ENCODE measurements at regions not wholly inside any gene's neighbourhood (a gene's known extent, or its start where the extent isn't known, plus 50 kb on each side); places are given as distances from the start of the nearest gene placed in this dataset.

- Histone ChIP-seq H3K4me3 (ENCODE audit: control extremely low read depth in 1 of 5, extremely low read depth in 1 of 5, insufficient read depth in 1 of 5, low read depth in 2 of 5, low read length in 4 of 5) (no peak overlapping the region), H3K27me3 (replicated peaks in 1 of 4; ENCODE audit: control extremely low read depth in 1 of 4, control insufficient read depth in 3 of 4, insufficient read depth in 4 of 4, low read length in 3 of 4) (no peaks in the 10 kb centered on the region), H3K4me1 (ENCODE audit: control insufficient read depth in 2 of 2, insufficient read depth in 2 of 2, low read length in 2 of 2) (no peaks in the 10 kb centered on the region), H3K9ac (ENCODE audit: low read length) (no peak overlapping the region), H3K36me3 (replicated peaks in 1 of 2; ENCODE audit: control extremely low read depth in 1 of 2, control insufficient read depth in 1 of 2, extremely low read depth in 1 of 2, insufficient read depth in 2 of 2, low read length in 1 of 2) (no peaks in the 10 kb centered on the region), H4K20me1 (ENCODE audit: control insufficient read depth, insufficient read depth, low read length, poor library complexity, severe bottlenecking) (no peaks in the 10 kb centered on the region), H2AFZ (ENCODE audit: insufficient read depth, low read depth, low read length, poor library complexity, severe bottlenecking) (no peak overlapping the region), H3K27ac (ENCODE audit: low read length in 2 of 2) (no peak overlapping the region), H3K79me2 (ENCODE audit: control insufficient read depth, insufficient read depth, low read length) (no peaks in the 10 kb centered on the region), H3K9me3 (ENCODE audit: control extremely low read depth in 1 of 3, control insufficient read depth in 2 of 3, insufficient read depth in 1 of 3, low read length in 2 of 3) (no peaks in the 10 kb centered on the region), H3K4me2 (replicated peaks; ENCODE audit: low read depth, low read length, poor library complexity, severe bottlenecking) (no peak overlapping the region)
- CTCF ChIA-PET, result no interaction called here
- H3K4me1 Mint-ChIP-seq, result no peaks in the 10 kb centered on the region
- peaks cover 10% of the 10 kb centered on the region for H3K27me3 Mint-ChIP-seq
- WGBS (ENCODE audit: insufficient coverage), result no CpG with 5 or more reads among the region's 1 CpG
- H3K27ac Mint-ChIP-seq, result no peak overlapping the region
- TF ChIP-seq EZH2 (IDR thresholded peaks at IDR 0.05; ENCODE audit: borderline replicate concordance, insufficient read depth, low read depth, low read length, poor library complexity, severe bottlenecking) (no peak), CTCF (IDR thresholded peaks at IDR 0.05) (no peak)
- no peak overlapping the region for H3K4me3 Mint-ChIP-seq
- DNase-seq (no peak), ATAC-seq (ENCODE audit: low read depth) (no peak)
- POLR2A ChIA-PET, result no interaction called here
- peaks cover 2% of the 10 kb centered on the region for H3K9me3 Mint-ChIP-seq (ENCODE audit: insufficient read depth)
- intact Hi-C loops (cut with micrococcal nuclease), result no loop called here
These were observed 290.4 kb upstream of the PDE4D start for GRCh38 chr5:60183881-60184280.

GRCh38 chr5:60178101-60178500 lies 284.6 kb upstream of the PDE4D start:
- TF ChIP-seq EZH2 (IDR thresholded peaks at IDR 0.05; ENCODE audit: borderline replicate concordance, insufficient read depth, low read depth, low read length, poor library complexity, severe bottlenecking) (no peak), CTCF (IDR thresholded peaks at IDR 0.05) (no peak)
- Histone ChIP-seq H3K79me2 (ENCODE audit: control insufficient read depth, insufficient read depth, low read length) (no peaks in the 10 kb centered on the region), H3K9me3 (ENCODE audit: control extremely low read depth in 1 of 3, control insufficient read depth in 2 of 3, insufficient read depth in 1 of 3, low read length in 2 of 3) (no peaks in the 10 kb centered on the region), H3K27me3 (replicated peaks in 1 of 4; ENCODE audit: control extremely low read depth in 1 of 4, control insufficient read depth in 3 of 4, insufficient read depth in 4 of 4, low read length in 3 of 4) (no peaks in the 10 kb centered on the region), H3K4me3 (ENCODE audit: control extremely low read depth in 1 of 5, extremely low read depth in 1 of 5, insufficient read depth in 1 of 5, low read depth in 2 of 5, low read length in 4 of 5) (no peak overlapping the region), H3K4me2 (replicated peaks; ENCODE audit: low read depth, low read length, poor library complexity, severe bottlenecking) (no peak overlapping the region), H3K4me1 (ENCODE audit: control insufficient read depth in 2 of 2, insufficient read depth in 2 of 2, low read length in 2 of 2) (no peaks in the 10 kb centered on the region), H2AFZ (ENCODE audit: insufficient read depth, low read depth, low read length, poor library complexity, severe bottlenecking) (no peak overlapping the region), H3K27ac (ENCODE audit: low read length in 2 of 2) (no peak overlapping the region), H3K9ac (ENCODE audit: low read length) (no peak overlapping the region), H4K20me1 (ENCODE audit: control insufficient read depth, insufficient read depth, low read length, poor library complexity, severe bottlenecking) (no peaks in the 10 kb centered on the region), H3K36me3 (replicated peaks in 1 of 2; ENCODE audit: control extremely low read depth in 1 of 2, control insufficient read depth in 1 of 2, extremely low read depth in 1 of 2, insufficient read depth in 2 of 2, low read length in 1 of 2) (no peaks in the 10 kb centered on the region)
- H3K4me3 Mint-ChIP-seq, result no peak overlapping the region
- no CpG with 5 or more reads among the region's 1 CpG for WGBS (ENCODE audit: insufficient coverage)
- intact Hi-C loops (cut with micrococcal nuclease), result no loop called here
- ATAC-seq (ENCODE audit: low read depth) (no peak), DNase-seq (no peak)
- H3K4me1 Mint-ChIP-seq, result no peaks in the 10 kb centered on the region
- H3K27me3 Mint-ChIP-seq, result no peaks in the 10 kb centered on the region
- peaks cover 2% of the 10 kb centered on the region for H3K9me3 Mint-ChIP-seq (ENCODE audit: insufficient read depth)
- CTCF ChIA-PET, result no interaction called here
- POLR2A ChIA-PET, result no interaction called here
- H3K27ac Mint-ChIP-seq, result no peak overlapping the region
